ENCODE measurements at regions not wholly inside any gene's neighbourhood (a gene's known extent, or its start where the extent isn't known, plus 50 kb on each side); places are given as distances from the start of the nearest gene placed in this dataset.

GRCh38 chrX:106300239-106300638 is 132.1 kb downstream of the PWWP3B start:
- H3K27ac ChIP-seq, result no peak overlapping the region
- H3K4me1 ChIP-seq, result no peaks in the 10 kb centered on the region
- no peak overlapping the region for H3K4me3 ChIP-seq
- H3K9me3 ChIP-seq (replicated peaks), result no peaks in the 10 kb centered on the region
- DNase-seq, result no peak
- no peaks in the 10 kb centered on the region for H3K36me3 ChIP-seq
- no peaks in the 10 kb centered on the region for H3K27me3 ChIP-seq

DNA sequence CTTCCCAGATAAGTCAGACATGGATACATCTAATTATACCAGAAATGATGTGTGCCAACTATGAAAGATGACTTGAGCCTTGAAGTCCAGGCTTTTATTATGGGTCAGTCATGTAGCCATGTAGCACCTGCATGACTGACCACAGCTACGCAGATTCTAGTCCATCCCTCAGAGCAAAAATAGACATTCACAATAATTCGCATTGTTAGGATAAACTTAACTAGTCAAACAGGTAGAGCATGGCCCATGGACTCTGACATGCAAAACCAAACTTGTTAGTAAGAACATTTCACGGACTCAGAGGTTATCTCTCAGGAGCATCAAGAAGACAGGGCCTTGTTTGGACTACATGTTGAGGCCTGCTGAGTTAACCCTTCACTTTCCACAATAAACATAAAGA is 132.6 kb downstream of the PWWP3B start:
- H3K4me3 ChIP-seq, result no peak overlapping the region
- no peak for DNase-seq
- H3K4me1 ChIP-seq, result no peaks in the 10 kb centered on the region
- no peak overlapping the region for H3K27ac ChIP-seq
- no peaks in the 10 kb centered on the region for H3K27me3 ChIP-seq
- H3K36me3 ChIP-seq, result no peaks in the 10 kb centered on the region
- H3K9me3 ChIP-seq (replicated peaks), result no peaks in the 10 kb centered on the region

DNA sequence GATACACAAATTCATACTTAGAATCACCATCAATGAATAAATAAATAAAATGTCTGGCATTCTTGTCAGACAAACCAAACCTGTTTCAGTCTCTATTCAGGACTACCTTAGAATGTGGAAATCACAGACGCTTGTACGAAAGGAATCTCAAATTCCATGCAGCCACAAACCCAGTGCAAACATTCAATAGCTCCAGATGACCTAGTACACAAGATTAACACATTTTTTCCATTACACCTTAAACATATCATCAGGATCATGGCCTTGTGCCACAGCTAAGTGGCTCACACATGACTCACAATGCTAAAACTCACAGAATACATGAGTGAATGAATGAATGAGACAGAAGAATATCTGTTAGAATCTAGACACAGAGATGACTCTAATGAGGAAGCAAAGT is 134.2 kb downstream of the PWWP3B start:
- DNase-seq, result no peak

GRCh38 chrX:106306391-106306947 is 138.4 kb downstream of the PWWP3B start:
- no peaks in the 10 kb centered on the region for H3K9me3 ChIP-seq (replicated peaks)
- H3K27ac ChIP-seq, result no peak overlapping the region
- H3K4me1 ChIP-seq, result no peaks in the 10 kb centered on the region
- H3K36me3 ChIP-seq, result no peaks in the 10 kb centered on the region
- no peak for DNase-seq
- no peak overlapping the region for H3K4me3 ChIP-seq
- no peaks in the 10 kb centered on the region for H3K27me3 ChIP-seq

More for the DNA sequence above, 134.2 kb downstream of the PWWP3B start:
- H3K4me1 ChIP-seq, result no peaks in the 10 kb centered on the region
- no peaks in the 10 kb centered on the region for H3K36me3 ChIP-seq
- H3K27me3 ChIP-seq, result no peaks in the 10 kb centered on the region
- H3K27ac ChIP-seq, result no peak overlapping the region
- no peaks in the 10 kb centered on the region for H3K9me3 ChIP-seq (replicated peaks)
- H3K4me3 ChIP-seq, result no peak overlapping the region

GRCh38 chrX:106323357-106323756 is 155.3 kb downstream of the PWWP3B start:
- Histone ChIP-seq H3K27me3 (no peaks in the 10 kb centered on the region), H3K9me3 (replicated peaks) (no peaks in the 10 kb centered on the region), H3K4me1 (no peaks in the 10 kb centered on the region), H3K4me3 (no peak overlapping the region), H3K36me3 (no peaks in the 10 kb centered on the region), H3K27ac (no peak overlapping the region)
- no peak for DNase-seq

- no peaks in the 10 kb centered on the region for H3K27me3 ChIP-seq
- DNase-seq, result no peak
- H3K27ac ChIP-seq, result no peak overlapping the region
- H3K36me3 ChIP-seq, result no peaks in the 10 kb centered on the region
- H3K4me1 ChIP-seq, result no peaks in the 10 kb centered on the region
- H3K9me3 ChIP-seq (replicated peaks), result no peaks in the 10 kb centered on the region
- H3K4me3 ChIP-seq, result no peak overlapping the region
Observed at GRCh38 chrX:106331606-106332005, 163.5 kb downstream of the PWWP3B start.

DNA sequence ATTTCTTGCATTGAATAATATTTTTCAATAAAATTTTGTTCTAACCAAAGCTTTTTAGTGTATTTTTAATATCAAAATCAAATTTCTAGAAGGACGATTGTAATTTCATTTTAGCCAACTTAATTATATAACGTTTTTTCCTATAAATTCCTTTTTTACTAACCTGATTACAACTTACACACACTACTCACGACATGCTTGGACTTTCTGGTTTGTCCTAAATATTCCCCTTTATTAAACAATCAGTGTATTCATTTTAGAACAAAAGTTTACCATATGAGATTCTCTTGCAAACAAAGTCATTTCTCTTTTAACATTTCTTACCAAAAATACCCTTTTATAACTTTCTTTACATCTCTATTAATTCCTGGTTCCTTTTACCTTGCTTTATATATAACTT is 173.7 kb downstream of the PWWP3B start:
- Histone ChIP-seq H3K4me3 (no peak overlapping the region), H3K27me3 (no peaks in the 10 kb centered on the region), H3K27ac (no peak overlapping the region), H3K9me3 (replicated peaks) (no peaks in the 10 kb centered on the region), H3K36me3 (no peaks in the 10 kb centered on the region), H3K4me1 (no peaks in the 10 kb centered on the region)
- peak in 1 of 2 experiments; percentile 1 for DNase-seq

DNA sequence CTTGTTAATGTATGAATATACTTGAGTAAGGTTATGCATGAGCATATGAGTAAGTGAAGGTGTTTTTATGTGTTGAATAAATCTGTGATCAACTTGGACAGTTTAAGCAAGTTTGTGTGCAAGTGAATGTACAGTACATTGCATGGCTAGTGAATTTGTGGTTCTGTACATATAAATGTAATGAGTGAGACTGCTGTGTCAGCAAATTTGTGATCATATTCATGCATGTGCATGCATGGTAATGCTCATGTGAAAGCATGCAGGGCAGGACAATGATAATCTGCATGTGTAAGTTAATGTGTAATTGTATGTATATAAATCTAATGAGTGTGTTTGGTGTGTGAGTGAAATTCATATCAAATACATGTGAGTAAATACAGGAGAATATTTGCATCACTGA is 188.5 kb downstream of the PWWP3B start:
- no peak for DNase-seq

DNA sequence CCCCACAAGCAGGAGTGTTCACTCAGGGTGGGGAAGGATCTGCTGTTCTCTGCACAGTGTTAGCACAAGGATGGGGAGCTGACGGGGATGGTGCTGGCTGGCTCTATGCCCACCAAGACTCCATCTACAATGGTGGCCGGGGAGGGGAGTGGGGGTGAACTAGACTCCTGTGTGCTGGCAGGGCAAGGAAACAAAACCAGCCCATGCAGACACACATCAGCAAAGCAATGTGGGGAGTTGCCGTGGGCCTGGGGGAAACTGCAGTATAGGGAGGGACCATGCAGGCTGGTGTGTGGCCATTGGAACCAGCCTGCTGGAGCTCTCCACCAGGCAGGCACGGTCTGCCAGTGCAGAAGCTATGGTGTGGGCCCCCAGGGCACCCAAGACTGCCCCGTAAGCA is 195.1 kb downstream of the PWWP3B start:
- Histone ChIP-seq H3K9me3 (replicated peaks) (no peaks in the 10 kb centered on the region), H3K27ac (no peak overlapping the region), H3K4me3 (no peak overlapping the region), H3K4me1 (no peaks in the 10 kb centered on the region), H3K36me3 (no peaks in the 10 kb centered on the region), H3K27me3 (no peaks in the 10 kb centered on the region)
- DNase-seq, result no peak

More for the DNA sequence above, 188.5 kb downstream of the PWWP3B start:
- H3K36me3 ChIP-seq, result no peaks in the 10 kb centered on the region
- H3K27ac ChIP-seq, result no peak overlapping the region
- no peak overlapping the region for H3K4me3 ChIP-seq
- no peaks in the 10 kb centered on the region for H3K27me3 ChIP-seq
- H3K4me1 ChIP-seq, result no peaks in the 10 kb centered on the region
- H3K9me3 ChIP-seq (replicated peaks), result no peaks in the 10 kb centered on the region

- Histone ChIP-seq H3K4me3 (no peak overlapping the region), H3K9me3 (replicated peaks) (no peaks in the 10 kb centered on the region), H3K27me3 (no peaks in the 10 kb centered on the region), H3K27ac (no peak overlapping the region), H3K4me1 (no peaks in the 10 kb centered on the region), H3K36me3 (no peaks in the 10 kb centered on the region)
- DNase-seq, result no peak
Observed at GRCh38 chrX:106378616-106379015, 210.5 kb downstream of the PWWP3B start.

DNA sequence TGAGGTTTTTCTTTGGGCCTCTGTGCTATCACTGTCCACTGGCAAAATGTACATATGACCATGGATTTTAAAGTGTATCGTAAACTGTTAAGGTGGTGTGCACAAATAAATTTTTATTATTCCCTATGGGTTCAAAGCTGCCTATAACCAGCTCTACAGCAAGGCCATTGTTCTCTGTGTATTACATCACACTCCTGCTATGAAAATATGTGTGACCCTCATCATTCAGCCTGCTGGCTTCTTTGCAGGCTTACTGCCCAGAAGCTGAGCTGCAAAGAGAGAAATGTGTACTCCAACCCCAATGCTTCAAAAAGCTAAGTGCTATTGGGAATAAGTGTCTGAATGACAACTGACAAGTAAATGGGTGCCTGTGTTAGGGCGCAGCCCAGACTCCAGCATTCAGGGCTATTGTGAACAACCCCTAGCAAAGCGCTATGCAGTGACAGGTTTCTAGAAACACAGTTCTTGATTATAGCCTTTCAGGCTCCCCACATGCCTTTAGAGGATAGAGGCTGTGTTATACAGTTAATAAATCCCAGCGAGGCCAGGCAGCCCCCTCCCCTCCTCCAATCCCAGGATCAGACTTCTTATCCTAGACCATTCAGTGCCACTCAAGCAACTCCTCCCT is 220.4 kb upstream of the RADX start:
- H3K27me3 ChIP-seq, result no peaks in the 10 kb centered on the region
- no peaks in the 10 kb centered on the region for H3K9me3 ChIP-seq (replicated peaks)
- H3K36me3 ChIP-seq, result no peaks in the 10 kb centered on the region
- no peak overlapping the region for H3K27ac ChIP-seq
- DNase-seq, result no peak
- no peaks in the 10 kb centered on the region for H3K4me1 ChIP-seq
- H3K4me3 ChIP-seq, result no peak overlapping the region

DNA sequence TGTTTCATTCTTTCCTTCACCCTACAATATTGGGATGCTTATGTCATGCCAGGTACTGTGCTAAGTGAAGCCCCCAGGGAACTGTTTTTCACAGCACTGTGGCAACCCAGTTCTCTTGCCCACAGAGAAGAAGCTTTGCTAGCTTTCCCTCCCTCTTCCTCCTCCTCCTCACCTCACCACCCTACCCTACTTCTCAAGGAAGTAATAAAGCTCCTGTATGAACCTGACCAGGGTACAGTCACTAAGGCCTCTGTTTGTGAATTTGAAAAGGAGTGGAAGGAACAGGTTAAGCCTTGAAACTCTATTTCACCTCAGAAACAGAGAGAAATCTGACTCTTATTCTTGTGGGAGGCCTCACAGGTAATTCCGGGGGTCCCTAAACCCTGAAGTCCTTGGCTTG is 219.4 kb upstream of the RADX start:
- Histone ChIP-seq H3K27me3 (no peaks in the 10 kb centered on the region), H3K4me3 (no peak overlapping the region), H3K9me3 (replicated peaks) (no peaks in the 10 kb centered on the region), H3K36me3 (no peaks in the 10 kb centered on the region), H3K4me1 (no peaks in the 10 kb centered on the region), H3K27ac (no peak overlapping the region)
- DNase-seq, result no peak

DNA sequence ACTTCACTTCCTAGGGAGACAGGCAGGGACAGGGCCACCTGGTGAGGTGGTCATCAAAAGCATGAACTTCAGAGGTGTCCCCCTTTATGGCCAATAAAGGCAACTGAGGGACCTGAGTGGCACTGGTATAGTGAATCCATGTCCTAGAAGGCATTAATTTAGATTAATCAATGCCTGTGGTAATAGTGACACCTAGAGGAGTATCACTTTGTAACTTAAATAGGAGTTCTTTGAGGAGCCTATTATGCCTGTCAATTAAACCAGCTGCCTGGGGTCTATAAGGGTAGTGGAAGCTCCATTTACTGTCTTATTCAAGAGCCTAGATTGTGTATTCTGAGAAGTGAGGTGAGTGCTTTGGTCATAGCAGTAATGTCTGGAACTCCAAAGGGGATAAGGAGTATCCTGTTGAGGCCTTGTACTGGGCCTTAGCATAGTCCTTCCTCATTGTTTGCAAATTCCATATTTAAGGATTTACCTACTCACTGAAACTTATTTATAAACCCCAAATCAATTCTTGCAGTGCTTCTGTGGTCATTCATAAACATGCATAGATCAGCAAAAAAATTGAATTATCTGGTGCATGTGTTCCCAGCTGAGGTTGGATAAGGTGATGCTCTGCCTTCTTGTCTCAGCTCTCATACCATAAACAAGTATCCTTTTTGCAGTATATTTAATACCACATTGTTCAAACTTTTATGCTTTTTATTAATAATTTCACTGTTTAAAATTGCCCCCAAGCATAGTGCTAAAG is 213.8 kb upstream of the RADX start:
- DNase-seq, result peak in 1 of 2 experiments; percentile 1
- Histone ChIP-seq H3K4me3 (no peak overlapping the region), H3K4me1 (no peaks in the 10 kb centered on the region), H3K36me3 (no peaks in the 10 kb centered on the region), H3K27ac (no peak overlapping the region), H3K9me3 (replicated peaks) (no peaks in the 10 kb centered on the region), H3K27me3 (no peaks in the 10 kb centered on the region)

DNA sequence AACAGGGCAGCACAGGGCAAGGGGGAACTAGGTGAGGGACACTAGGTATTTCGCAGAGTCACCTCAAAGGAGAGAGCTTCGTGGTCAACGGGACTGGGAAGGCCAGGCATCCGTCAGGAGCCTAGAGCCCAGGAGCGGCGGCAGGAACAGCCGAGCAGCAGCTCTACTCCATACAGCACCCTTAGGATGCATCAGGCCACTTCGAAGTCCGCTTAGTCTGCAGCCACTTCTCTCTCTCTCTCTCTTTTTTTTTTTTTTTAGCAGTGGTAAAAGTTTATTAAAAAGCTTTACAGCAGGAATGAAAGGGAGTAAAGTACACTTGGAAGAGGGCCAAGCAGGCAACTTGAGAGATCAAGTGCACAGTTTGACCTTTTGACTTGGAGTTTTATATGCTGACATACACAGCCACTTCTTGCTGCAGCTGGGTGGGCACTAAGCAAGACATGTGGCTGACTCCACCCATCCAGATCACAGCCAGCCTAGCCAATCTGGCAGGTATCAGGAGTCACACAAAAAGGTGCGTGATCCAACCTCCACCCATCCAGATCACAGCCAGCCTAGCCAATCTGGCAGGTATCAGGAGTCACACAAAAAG is 209.7 kb upstream of the RADX start:
- no peaks in the 10 kb centered on the region for H3K27me3 ChIP-seq
- no peaks in the 10 kb centered on the region for H3K36me3 ChIP-seq
- H3K27ac ChIP-seq, result no peak overlapping the region
- DNase-seq, result no peak
- no peaks in the 10 kb centered on the region for H3K9me3 ChIP-seq (replicated peaks)
- H3K4me3 ChIP-seq, result no peak overlapping the region
- H3K4me1 ChIP-seq, result no peaks in the 10 kb centered on the region

- Histone ChIP-seq H3K9me3 (replicated peaks) (no peaks in the 10 kb centered on the region), H3K27ac (no peak overlapping the region), H3K36me3 (no peaks in the 10 kb centered on the region), H3K4me3 (no peak overlapping the region), H3K4me1 (no peaks in the 10 kb centered on the region), H3K27me3 (no peaks in the 10 kb centered on the region)
- DNase-seq, result no peak
Observed at GRCh38 chrX:106404512-106404911, 207.3 kb upstream of the RADX start.

Data from SJCRH30 (cell line).